CD14-positive monocyte (primary cell): ENCODE measurements at regions not wholly inside any gene's neighbourhood (a gene's known extent, or its start where the extent isn't known, plus 50 kb on each side); places are given as distances from the start of the nearest gene placed in this dataset.

ENCODE experiments used
- DNase-seq, 3 donors: peaks; one replicate each; pipeline ENCODE4 v3.0.0-alpha.2; 2011 to 2022
- H2AFZ ChIP-seq: 2 replicates; pipeline ENCODE4 v1.6.0; 2012; ENCODE audit warnings: mild to moderate bottlenecking, low read depth, low read length, inconsistent platforms; ENCODE audit not compliant: insufficient read depth, poor library complexity, severe bottlenecking
- H3K27ac ChIP-seq, 2 donors: 1 replicate in 1 of 2; 2 replicates in 1 of 2; pipeline ENCODE4 v1.5.1; 2012 to 2013; ENCODE audit warnings: low read length in 2 of 2, control low read depth in 1 of 2, inconsistent platforms in 1 of 2, low read depth in 1 of 2, mild to moderate bottlenecking in 1 of 2
- H3K27me3 ChIP-seq, 2 donors: one replicate each; pipeline versions ENCODE4 v1.6.0 to v1.6.1; 2011 to 2013; ENCODE audit warnings: low read length in 2 of 2; ENCODE audit not compliant: control insufficient read depth in 2 of 2, insufficient read depth in 2 of 2
- H3K36me3 ChIP-seq, 2 donors: replicated peaks in 1 of 2; 1 replicate in 1 of 2; 2 replicates in 1 of 2; pipeline versions ENCODE4 v1.5.1 to v1.6.1; 2012 to 2013; ENCODE audit warnings: low read length in 2 of 2, control low read depth in 1 of 2, inconsistent platforms in 1 of 2, mild to moderate bottlenecking in 1 of 2; ENCODE audit not compliant: insufficient read depth in 2 of 2, control insufficient read depth in 1 of 2
- H3K4me1 ChIP-seq, 2 donors: 1 replicate in 1 of 2; 2 replicates in 1 of 2; pipeline versions ENCODE4 v1.5.1 to v1.6.1; 2012 to 2013; ENCODE audit warnings: low read length in 2 of 2, control low read depth in 1 of 2, inconsistent platforms in 1 of 2, mild to moderate bottlenecking in 1 of 2, moderate library complexity in 1 of 2; ENCODE audit not compliant: insufficient read depth in 2 of 2, control insufficient read depth in 1 of 2
- H3K4me2 ChIP-seq: replicated peaks from 2 replicates; pipeline ENCODE3; 2012; ENCODE audit warnings: low read length, moderate library complexity, mild to moderate bottlenecking; ENCODE audit not compliant: poor library complexity, severe bottlenecking; ENCODE audit errors: extremely low read depth
- H3K4me3 ChIP-seq, 3 experiments: fragments of 200-600 bp in 1 of 3; sonication (generic) in 1 of 3; replicated peaks in 1 of 3; 1 replicate in 2 of 3; 2 replicates in 1 of 3; pipeline ENCODE4 v1.5.1; 2011 to 2013; ENCODE audit warnings: low read length in 3 of 3, mild to moderate bottlenecking in 3 of 3, control low read depth in 2 of 3, low read depth in 2 of 3, inconsistent platforms in 1 of 3, moderate library complexity in 1 of 3
- H3K79me2 ChIP-seq: 2 replicates; pipeline ENCODE4 v1.6.0; 2012; ENCODE audit warnings: mild to moderate bottlenecking, control low read depth, inconsistent platforms, low read length, moderate library complexity; ENCODE audit not compliant: insufficient read depth
- H3K9ac ChIP-seq: 2 replicates; pipeline ENCODE4 v1.6.0; 2017; ENCODE audit warnings: low read length, mild to moderate bottlenecking; ENCODE audit not compliant: insufficient read depth, poor library complexity, severe bottlenecking
- H3K9me3 ChIP-seq, 2 donors: replicated peaks in 1 of 2; 1 replicate in 1 of 2; 2 replicates in 1 of 2; pipeline versions ENCODE4 v1.5.1 to v1.6.1; 2012 to 2013; ENCODE audit warnings: low read length in 2 of 2, control low read depth in 1 of 2; ENCODE audit not compliant: control insufficient read depth in 1 of 2, insufficient read depth in 1 of 2
- H4K20me1 ChIP-seq: 2 replicates; pipeline ENCODE4 v1.6.0; 2012; ENCODE audit warnings: mild to moderate bottlenecking, low read length, control low read depth, moderate library complexity; ENCODE audit not compliant: insufficient read depth
- H3K27ac Mint-ChIP-seq, 7 donors: one replicate each; pipeline ENCODE4 v1.8.0; 2020; ENCODE audit warnings: mild to moderate bottlenecking in 7 of 7, mixed read lengths in 7 of 7, moderate library complexity in 6 of 7, inconsistent platforms in 2 of 7
- H3K27me3 Mint-ChIP-seq, 3 donors: one replicate each; pipeline ENCODE4 v1.8.0; 2021 to 2022; ENCODE audit warnings: low read depth in 3 of 3, mild to moderate bottlenecking in 3 of 3, mixed read lengths in 3 of 3, moderate library complexity in 3 of 3, inconsistent platforms in 1 of 3
- H3K36me3 Mint-ChIP-seq, 2 donors: one replicate each; pipeline ENCODE4 v1.8.0; 2020; ENCODE audit warnings: mixed read lengths in 2 of 2, inconsistent platforms in 1 of 2, mild to moderate bottlenecking in 1 of 2
- H3K4me1 Mint-ChIP-seq: one replicate; pipeline ENCODE4 v1.8.0; 2020; ENCODE audit warnings: mild to moderate bottlenecking, mixed read lengths
- H3K4me3 Mint-ChIP-seq, 2 donors: one replicate each; pipeline ENCODE4 v1.8.0; 2020; ENCODE audit warnings: mild to moderate bottlenecking in 2 of 2, mixed read lengths in 2 of 2, moderate library complexity in 1 of 2
- H3K9me3 Mint-ChIP-seq, 7 donors: one replicate each; pipeline ENCODE4 v1.8.0; 2020 to 2022; ENCODE audit warnings: mixed read lengths in 7 of 7, mild to moderate bottlenecking in 6 of 7, moderate library complexity in 6 of 7, inconsistent platforms in 2 of 7
- CTCF ChIP-seq: fragments of 200-600 bp; IDR thresholded peaks from one replicate; pipeline ENCODE4 v1.8.0; 2022; ENCODE audit warnings: antibody characterized with exemption, mild to moderate bottlenecking
- WGBS: methylation state at CpG from one replicate; pipeline ENCODE4 v1.1.5; 2013; ENCODE audit warnings: missing lambda C conversion rate; ENCODE audit not compliant: insufficient coverage; 5-methylcytosine and 5-hydroxymethylcytosine counted together
- intact Hi-C, 2 donors: fragments of 100-400 bp; cut with micrococcal nuclease; formaldehyde crosslinking; loops; one replicate each; pipeline versions ENCODE4 v1.15.0 to v1.15.1; 2023

GRCh38 chr3:13135251-13135810 lies 62.1 kb upstream of the IQSEC1 start:
- no peaks in the 10 kb centered on the region for H3K36me3 Mint-ChIP-seq
- Histone ChIP-seq H2AFZ (no peak overlapping the region), H3K9ac (no peak overlapping the region), H3K9me3 (no peaks in the 10 kb centered on the region), H3K4me1 (no peaks in the 10 kb centered on the region), H3K4me2 (no peak overlapping the region), H3K36me3 (no peaks in the 10 kb centered on the region), H3K27me3 (no peaks in the 10 kb centered on the region), H4K20me1 (no peaks in the 10 kb centered on the region), H3K79me2 (no peaks in the 10 kb centered on the region), H3K4me3 (no peak overlapping the region), H3K27ac (no peak overlapping the region)
- H3K4me1 Mint-ChIP-seq, result no peaks in the 10 kb centered on the region
- H3K27me3 Mint-ChIP-seq, result peaks cover 3 to 27% (median 9%) of the 10 kb centered on the region in 3 donors
- 95% methylated on average over 9 of the region's 9 CpGs for whole genome bisulfite sequencing
- no peak for TF ChIP-seq CTCF
- H3K27ac Mint-ChIP-seq, result no peak overlapping the region
- H3K4me3 Mint-ChIP-seq, result no peak overlapping the region
- peaks cover 0 to 2% (median 0%) of the 10 kb centered on the region in 7 donors for H3K9me3 Mint-ChIP-seq
- intact Hi-C loops, result no loop called here
- no peak for DNase-seq

GRCh38 chr3:13134879-13135206 lies 61.6 kb upstream of the IQSEC1 start:
- Histone ChIP-seq H3K27me3 (no peaks in the 10 kb centered on the region), H3K36me3 (no peaks in the 10 kb centered on the region), H3K9me3 (no peaks in the 10 kb centered on the region), H3K4me2 (no peak overlapping the region), H3K27ac (no peak overlapping the region), H4K20me1 (no peaks in the 10 kb centered on the region), H3K4me1 (no peaks in the 10 kb centered on the region), H2AFZ (no peak overlapping the region), H3K4me3 (no peak overlapping the region), H3K9ac (no peak overlapping the region), H3K79me2 (no peaks in the 10 kb centered on the region)
- no peak for DNase-seq
- Mint-ChIP-seq H3K27ac (no peak overlapping the region), H3K4me3 (no peak overlapping the region), H3K27me3 (peaks cover 3 to 24% (median 8%) of the 10 kb centered on the region in 3 donors), H3K36me3 (no peaks in the 10 kb centered on the region), H3K9me3 (peaks cover 0 to 2% (median 0%) of the 10 kb centered on the region in 7 donors), H3K4me1 (no peaks in the 10 kb centered on the region)
- WGBS, result 94% methylated on average over 8 of the region's 8 CpGs
- intact Hi-C loops, result no loop called here
- TF ChIP-seq CTCF, result no peak
